Neural crest cell (in vitro differentiated cells): ENCODE measurements at regions not wholly inside any gene's neighbourhood (a gene's known extent, or its start where the extent isn't known, plus 50 kb on each side); places are given as distances from the start of the nearest gene placed in this dataset.

ENCODE experiments used
- DNase-seq: peaks from one replicate; pipeline ENCODE4 v3.0.0; 2021; ENCODE audit warnings: low read depth, mixed read lengths, low spot score
- H3K27ac Mint-ChIP-seq: one replicate; pipeline ENCODE4 v1.8.0; 2021; ENCODE audit warnings: mild to moderate bottlenecking, mixed read lengths; ENCODE audit not compliant: unreplicated experiment
- H3K27me3 Mint-ChIP-seq: 2 replicates; pipeline ENCODE4 v1.8.0; 2021; ENCODE audit warnings: low read depth, mild to moderate bottlenecking, mixed read lengths
- H3K36me3 Mint-ChIP-seq: 2 replicates; pipeline ENCODE4 v1.8.0; 2021; ENCODE audit warnings: low read depth, mild to moderate bottlenecking, mixed read lengths
- H3K4me1 Mint-ChIP-seq: 2 replicates; pipeline ENCODE4 v1.8.0; 2021; ENCODE audit warnings: mixed read lengths
- H3K4me3 Mint-ChIP-seq: one replicate; pipeline ENCODE4 v1.8.0; 2021; ENCODE audit warnings: mild to moderate bottlenecking, mixed read lengths
- H3K9me3 Mint-ChIP-seq: 2 replicates; pipeline ENCODE4 v1.8.0; 2021; ENCODE audit warnings: mixed read lengths
- CTCF ChIP-seq: fragments of 200-600 bp; sonication (generic); conservative IDR thresholded peaks from 2 replicates; pipeline ENCODE4 v1.5.0; 2021; ENCODE audit warnings: antibody characterized with exemption, mild to moderate bottlenecking

DNA sequence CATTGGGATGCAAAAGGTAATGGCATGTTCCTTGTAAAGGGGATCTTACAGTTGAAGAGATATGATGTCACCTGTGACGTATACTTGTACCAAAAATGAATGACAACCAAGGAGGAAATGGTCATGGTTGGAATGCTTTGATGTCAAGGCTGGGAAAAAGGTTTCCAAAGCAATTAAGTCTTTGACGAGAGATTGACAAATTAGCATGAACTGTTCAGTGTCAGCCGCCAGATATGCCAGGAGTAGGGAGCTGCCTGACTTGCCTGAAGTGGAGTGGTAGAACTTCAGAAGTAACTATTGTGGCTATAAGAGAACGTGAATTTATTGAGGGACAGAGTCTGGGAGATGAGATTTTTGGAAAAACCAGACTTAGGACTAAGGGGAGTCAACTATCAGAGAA lies 88.1 kb downstream of the SEPTIN7 start:
- H3K27me3 Mint-ChIP-seq = no peaks in the 10 kb centered on the region
- no peaks in the 10 kb centered on the region for H3K4me1 Mint-ChIP-seq
- no peak for TF ChIP-seq CTCF
- no peak overlapping the region for H3K27ac Mint-ChIP-seq
- H3K36me3 Mint-ChIP-seq = peaks cover 24% of the 10 kb centered on the region
- no peak for DNase-seq
- no peaks in the 10 kb centered on the region for H3K9me3 Mint-ChIP-seq
- H3K4me3 Mint-ChIP-seq = no peak overlapping the region

GRCh38 chr7:35889870-35890269 lies 89.0 kb downstream of the SEPTIN7 start:
- no peak overlapping the region for H3K27ac Mint-ChIP-seq
- H3K36me3 Mint-ChIP-seq = peaks cover 26% of the 10 kb centered on the region
- H3K9me3 Mint-ChIP-seq = no peaks in the 10 kb centered on the region
- no peak for DNase-seq
- H3K4me1 Mint-ChIP-seq = no peaks in the 10 kb centered on the region
- H3K4me3 Mint-ChIP-seq = no peak overlapping the region
- TF ChIP-seq CTCF = no peak
- no peaks in the 10 kb centered on the region for H3K27me3 Mint-ChIP-seq

- no peak for DNase-seq
- Mint-ChIP-seq H3K4me1 (no peaks in the 10 kb centered on the region), H3K27ac (no peak overlapping the region), H3K36me3 (peaks cover 23% of the 10 kb centered on the region), H3K27me3 (no peaks in the 10 kb centered on the region), H3K9me3 (no peaks in the 10 kb centered on the region), H3K4me3 (no peak overlapping the region)
- no peak for TF ChIP-seq CTCF
These were observed 90.4 kb downstream of the SEPTIN7 start for GRCh38 chr7:35891004-35891830.

DNA sequence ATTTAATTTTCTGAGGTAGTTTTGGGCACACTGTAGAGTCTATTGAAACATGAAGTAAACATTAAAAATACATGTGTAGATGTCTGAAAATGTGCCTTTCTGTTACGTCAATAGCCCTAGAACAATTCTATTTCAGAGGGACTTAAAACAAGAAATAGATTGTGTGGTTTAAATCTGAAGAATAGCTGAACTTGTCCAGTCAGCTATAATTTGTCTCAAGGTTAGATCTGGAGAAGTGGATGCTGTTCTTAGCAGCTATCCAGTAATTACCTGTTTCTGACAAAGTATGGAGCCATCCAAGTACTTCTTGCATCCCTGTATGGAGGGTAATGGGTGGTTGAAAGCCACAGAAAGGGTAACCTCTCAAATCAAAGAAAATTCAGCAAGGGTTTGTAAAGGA lies 92.8 kb downstream of the SEPTIN7 start:
- DNase-seq = no peak
- TF ChIP-seq CTCF = no peak
- no peaks in the 10 kb centered on the region for H3K9me3 Mint-ChIP-seq
- no peak overlapping the region for H3K27ac Mint-ChIP-seq
- H3K36me3 Mint-ChIP-seq = peaks cover 20% of the 10 kb centered on the region
- H3K27me3 Mint-ChIP-seq = no peaks in the 10 kb centered on the region
- H3K4me1 Mint-ChIP-seq = no peaks in the 10 kb centered on the region
- no peak overlapping the region for H3K4me3 Mint-ChIP-seq

DNA sequence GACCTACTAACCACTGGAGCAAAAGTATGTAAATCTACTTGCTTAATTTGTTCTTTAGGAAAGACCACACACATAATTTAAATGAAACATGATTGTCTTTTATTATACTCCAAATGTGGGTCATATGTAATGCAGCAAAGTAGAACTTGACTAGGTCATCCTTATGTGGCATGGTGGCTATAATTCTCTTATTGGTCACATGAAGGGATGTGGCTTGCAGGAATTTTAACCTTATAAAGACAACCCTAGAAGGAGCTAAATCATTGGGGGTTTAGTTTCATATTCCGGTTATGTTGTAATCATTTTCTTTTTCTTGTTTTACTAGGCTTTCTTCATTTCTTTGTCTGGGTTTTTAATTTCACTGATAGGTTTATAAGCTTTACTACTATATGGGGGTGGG lies 93.9 kb downstream of the SEPTIN7 start:
- no peak for DNase-seq
- no peak overlapping the region for H3K4me3 Mint-ChIP-seq
- H3K9me3 Mint-ChIP-seq = no peaks in the 10 kb centered on the region
- no peaks in the 10 kb centered on the region for H3K27me3 Mint-ChIP-seq
- H3K4me1 Mint-ChIP-seq = no peaks in the 10 kb centered on the region
- no peak for TF ChIP-seq CTCF
- H3K27ac Mint-ChIP-seq = peak overlapping the region; percentile 48
- H3K36me3 Mint-ChIP-seq = peaks cover 15% of the 10 kb centered on the region
